ENCODE measurements at regions not wholly inside any gene's neighbourhood (a gene's known extent, or its start where the extent isn't known, plus 50 kb on each side); places are given as distances from the start of the nearest gene placed in this dataset.

GRCh38 chr20:40860487-40860902, 168.1 kb upstream of the TOP1 start:
- H3K4me3 ChIP-seq: no peak overlapping the region
- DNase-seq (ENCODE audit: low read depth, low spot score): no peak
- no peak overlapping the region for H3K9ac ChIP-seq (ENCODE audit: insufficient read length)
- no peaks in the 10 kb centered on the region for H3K9me3 ChIP-seq (ENCODE audit: low read depth, low read length)
- H3K27ac ChIP-seq: no peak overlapping the region
- no peak for TF ChIP-seq EZH2 (IDR thresholded peaks at IDR 0.05)
- no peak for TF ChIP-seq FOXP2 (optimal IDR thresholded peaks at IDR 0.05; ENCODE audit: control extremely low read depth, extremely low read length, insufficient read depth)
- no peak for TF ChIP-seq POLR2AphosphoS5 (IDR thresholded peaks at IDR 0.05; ENCODE audit: borderline replicate concordance, low read depth, low read length)
- H3K36me3 ChIP-seq (ENCODE audit: insufficient read depth, low read length): no peaks in the 10 kb centered on the region

GRCh38 chr20:40861427-40862008, 167.1 kb upstream of the TOP1 start:
- Histone ChIP-seq H3K9ac (ENCODE audit: insufficient read length) (no peak overlapping the region), H3K36me3 (ENCODE audit: insufficient read depth, low read length) (no peaks in the 10 kb centered on the region), H3K4me3 (no peak overlapping the region), H3K9me3 (ENCODE audit: low read depth, low read length) (no peaks in the 10 kb centered on the region), H3K27ac (no peak overlapping the region)
- no peak for TF ChIP-seq POLR2AphosphoS5 (IDR thresholded peaks at IDR 0.05; ENCODE audit: borderline replicate concordance, low read depth, low read length)
- TF ChIP-seq FOXP2 (optimal IDR thresholded peaks at IDR 0.05; ENCODE audit: control extremely low read depth, extremely low read length, insufficient read depth): no peak
- no peak for TF ChIP-seq EZH2 (IDR thresholded peaks at IDR 0.05)
- no peak for DNase-seq (ENCODE audit: low read depth, low spot score)

DNA sequence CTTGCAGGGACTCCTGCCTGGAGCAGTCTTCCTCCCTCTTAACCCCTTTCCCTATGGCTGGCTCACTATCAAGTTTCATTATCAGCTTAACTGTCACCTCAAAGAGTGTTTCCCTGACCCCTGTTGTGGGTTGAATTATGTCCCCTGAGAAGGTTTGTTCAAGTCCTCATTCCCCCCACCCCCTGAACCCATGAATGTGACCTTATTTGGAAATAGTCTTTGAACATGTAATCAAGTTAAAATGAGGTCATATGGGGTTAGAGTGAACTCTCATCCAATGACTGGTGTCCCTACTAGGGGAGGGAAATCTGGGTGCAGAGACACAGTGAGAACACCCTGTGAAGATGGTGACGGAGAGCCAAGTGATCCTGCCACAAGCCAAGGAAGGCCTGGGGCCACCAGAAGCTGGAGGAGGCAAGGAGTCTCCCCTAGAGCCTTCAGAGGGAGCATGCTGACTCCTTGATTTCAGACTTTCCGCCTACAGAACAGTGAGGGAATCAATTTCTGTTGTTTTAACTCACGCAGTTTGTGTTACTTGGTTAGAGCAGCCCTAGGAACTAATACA, 165.2 kb upstream of the TOP1 start:
- Histone ChIP-seq H3K36me3 (ENCODE audit: insufficient read depth, low read length) (no peaks in the 10 kb centered on the region), H3K4me3 (no peak overlapping the region), H3K9me3 (ENCODE audit: low read depth, low read length) (no peaks in the 10 kb centered on the region), H3K9ac (ENCODE audit: insufficient read length) (no peak overlapping the region), H3K27ac (no peak overlapping the region)
- no peak for DNase-seq (ENCODE audit: low read depth, low spot score)
- TF ChIP-seq POLR2AphosphoS5 (IDR thresholded peaks at IDR 0.05; ENCODE audit: borderline replicate concordance, low read depth, low read length) (no peak), FOXP2 (optimal IDR thresholded peaks at IDR 0.05; ENCODE audit: control extremely low read depth, extremely low read length, insufficient read depth) (no peak), EZH2 (IDR thresholded peaks at IDR 0.05) (no peak)

GRCh38 chr20:40864470-40864869, 164.2 kb upstream of the TOP1 start:
- Histone ChIP-seq H3K9me3 (ENCODE audit: low read depth, low read length) (no peaks in the 10 kb centered on the region), H3K4me3 (no peak overlapping the region), H3K27ac (no peak overlapping the region), H3K9ac (ENCODE audit: insufficient read length) (no peak overlapping the region), H3K36me3 (ENCODE audit: insufficient read depth, low read length) (no peaks in the 10 kb centered on the region)
- no peak for DNase-seq (ENCODE audit: low read depth, low spot score)
- TF ChIP-seq EZH2 (IDR thresholded peaks at IDR 0.05) (no peak), POLR2AphosphoS5 (IDR thresholded peaks at IDR 0.05; ENCODE audit: borderline replicate concordance, low read depth, low read length) (no peak), FOXP2 (optimal IDR thresholded peaks at IDR 0.05; ENCODE audit: control extremely low read depth, extremely low read length, insufficient read depth) (no peak)

GRCh38 chr20:40865095-40865494, 163.5 kb upstream of the TOP1 start:
- no peak for DNase-seq (ENCODE audit: low read depth, low spot score)
- no peak overlapping the region for H3K4me3 ChIP-seq
- no peaks in the 10 kb centered on the region for H3K9me3 ChIP-seq (ENCODE audit: low read depth, low read length)
- H3K9ac ChIP-seq (ENCODE audit: insufficient read length): no peak overlapping the region
- no peaks in the 10 kb centered on the region for H3K36me3 ChIP-seq (ENCODE audit: insufficient read depth, low read length)
- no peak for TF ChIP-seq EZH2 (IDR thresholded peaks at IDR 0.05)
- no peak for TF ChIP-seq FOXP2 (optimal IDR thresholded peaks at IDR 0.05; ENCODE audit: control extremely low read depth, extremely low read length, insufficient read depth)
- no peak for TF ChIP-seq POLR2AphosphoS5 (IDR thresholded peaks at IDR 0.05; ENCODE audit: borderline replicate concordance, low read depth, low read length)
- no peak overlapping the region for H3K27ac ChIP-seq

- Histone ChIP-seq H3K27ac (no peak overlapping the region), H3K36me3 (ENCODE audit: insufficient read depth, low read length) (no peaks in the 10 kb centered on the region), H3K9ac (ENCODE audit: insufficient read length) (no peak overlapping the region), H3K9me3 (ENCODE audit: low read depth, low read length) (no peaks in the 10 kb centered on the region), H3K4me3 (no peak overlapping the region)
- TF ChIP-seq POLR2AphosphoS5 (IDR thresholded peaks at IDR 0.05; ENCODE audit: borderline replicate concordance, low read depth, low read length): no peak
- no peak for TF ChIP-seq FOXP2 (optimal IDR thresholded peaks at IDR 0.05; ENCODE audit: control extremely low read depth, extremely low read length, insufficient read depth)
- no peak for TF ChIP-seq EZH2 (IDR thresholded peaks at IDR 0.05)
- DNase-seq (ENCODE audit: low read depth, low spot score): no peak
Measured at GRCh38 chr20:40866056-40866455, 162.6 kb upstream of the TOP1 start.

- no peak overlapping the region for H3K4me3 ChIP-seq
- H3K36me3 ChIP-seq (ENCODE audit: insufficient read depth, low read length): no peaks in the 10 kb centered on the region
- H3K9ac ChIP-seq (ENCODE audit: insufficient read length): no peak overlapping the region
- TF ChIP-seq EZH2 (IDR thresholded peaks at IDR 0.05) (no peak), POLR2AphosphoS5 (IDR thresholded peaks at IDR 0.05; ENCODE audit: borderline replicate concordance, low read depth, low read length) (no peak), FOXP2 (optimal IDR thresholded peaks at IDR 0.05; ENCODE audit: control extremely low read depth, extremely low read length, insufficient read depth) (no peak)
- H3K27ac ChIP-seq: no peak overlapping the region
- DNase-seq (ENCODE audit: low read depth, low spot score): no peak
- H3K9me3 ChIP-seq (ENCODE audit: low read depth, low read length): no peaks in the 10 kb centered on the region
Measured at GRCh38 chr20:40868551-40869217, 159.9 kb upstream of the TOP1 start.

- no peak for TF ChIP-seq EZH2 (IDR thresholded peaks at IDR 0.05)
- no peak for TF ChIP-seq POLR2AphosphoS5 (IDR thresholded peaks at IDR 0.05; ENCODE audit: borderline replicate concordance, low read depth, low read length)
- DNase-seq (ENCODE audit: low read depth, low spot score): no peak
- Histone ChIP-seq H3K36me3 (ENCODE audit: insufficient read depth, low read length) (no peaks in the 10 kb centered on the region), H3K4me3 (no peak overlapping the region), H3K9me3 (ENCODE audit: low read depth, low read length) (no peaks in the 10 kb centered on the region), H3K9ac (ENCODE audit: insufficient read length) (no peak overlapping the region), H3K27ac (no peak overlapping the region)
Measured at GRCh38 chr20:40869218-40870147, 159.1 kb upstream of the TOP1 start.
